LNCAP (cell line): ENCODE measurements at regions not wholly inside any gene's neighbourhood (a gene's known extent, or its start where the extent isn't known, plus 50 kb on each side); places are given as distances from the start of the nearest gene placed in this dataset.

Experiments
- TF ChIP-seq, protein P1 (sequence below): fragments of 450-650 bp; IDR thresholded peaks from 2 replicates; pipeline ENCODE4 v1.5.1; 2017; ENCODE audit warnings: mild to moderate bottlenecking

DNA sequence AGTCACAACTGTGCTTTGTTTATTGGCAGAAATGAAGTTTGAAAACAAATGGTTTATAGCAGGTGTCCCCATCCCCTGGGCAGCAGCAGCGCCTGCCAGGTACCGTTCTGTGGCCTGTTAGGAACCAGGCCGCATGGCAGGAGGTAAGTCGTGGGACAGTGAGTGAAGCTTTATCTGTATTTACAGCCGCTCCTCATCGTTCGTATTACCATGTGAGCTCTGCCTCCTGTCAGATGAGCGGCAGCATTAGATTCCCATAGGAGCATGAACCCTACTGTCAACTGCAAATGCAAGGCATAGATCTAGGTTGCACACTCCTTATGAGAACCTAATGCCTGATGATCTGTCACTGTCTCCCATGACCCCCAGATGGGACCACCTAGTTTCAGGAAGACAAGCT, 63.4 kb upstream of the SOD1 start:
- TF ChIP-seq, protein P1, sequence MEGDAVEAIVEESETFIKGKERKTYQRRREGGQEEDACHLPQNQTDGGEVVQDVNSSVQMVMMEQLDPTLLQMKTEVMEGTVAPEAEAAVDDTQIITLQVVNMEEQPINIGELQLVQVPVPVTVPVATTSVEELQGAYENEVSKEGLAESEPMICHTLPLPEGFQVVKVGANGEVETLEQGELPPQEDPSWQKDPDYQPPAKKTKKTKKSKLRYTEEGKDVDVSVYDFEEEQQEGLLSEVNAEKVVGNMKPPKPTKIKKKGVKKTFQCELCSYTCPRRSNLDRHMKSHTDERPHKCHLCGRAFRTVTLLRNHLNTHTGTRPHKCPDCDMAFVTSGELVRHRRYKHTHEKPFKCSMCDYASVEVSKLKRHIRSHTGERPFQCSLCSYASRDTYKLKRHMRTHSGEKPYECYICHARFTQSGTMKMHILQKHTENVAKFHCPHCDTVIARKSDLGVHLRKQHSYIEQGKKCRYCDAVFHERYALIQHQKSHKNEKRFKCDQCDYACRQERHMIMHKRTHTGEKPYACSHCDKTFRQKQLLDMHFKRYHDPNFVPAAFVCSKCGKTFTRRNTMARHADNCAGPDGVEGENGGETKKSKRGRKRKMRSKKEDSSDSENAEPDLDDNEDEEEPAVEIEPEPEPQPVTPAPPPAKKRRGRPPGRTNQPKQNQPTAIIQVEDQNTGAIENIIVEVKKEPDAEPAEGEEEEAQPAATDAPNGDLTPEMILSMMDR, result no peak

DNA sequence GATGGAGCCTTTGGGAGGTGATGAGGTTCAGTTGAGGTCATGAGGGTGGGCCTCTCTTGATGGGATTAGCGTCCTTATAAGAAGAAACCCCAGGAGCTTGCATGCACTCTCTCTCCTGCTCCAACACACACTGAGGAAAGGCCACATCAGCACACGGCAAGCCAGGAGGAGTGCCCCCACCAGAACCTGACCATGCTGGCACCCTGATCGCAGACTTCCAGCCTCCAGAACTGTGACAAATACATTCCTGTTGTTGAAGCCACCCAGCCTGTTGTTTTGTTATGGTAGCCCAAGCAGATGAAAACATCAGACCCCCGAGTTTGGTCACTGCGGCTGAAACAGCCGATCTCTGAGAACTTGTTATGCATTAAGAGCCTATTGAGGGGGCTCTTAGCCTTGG, 64.8 kb upstream of the SOD1 start:
- TF ChIP-seq, protein P1, result no peak

DNA sequence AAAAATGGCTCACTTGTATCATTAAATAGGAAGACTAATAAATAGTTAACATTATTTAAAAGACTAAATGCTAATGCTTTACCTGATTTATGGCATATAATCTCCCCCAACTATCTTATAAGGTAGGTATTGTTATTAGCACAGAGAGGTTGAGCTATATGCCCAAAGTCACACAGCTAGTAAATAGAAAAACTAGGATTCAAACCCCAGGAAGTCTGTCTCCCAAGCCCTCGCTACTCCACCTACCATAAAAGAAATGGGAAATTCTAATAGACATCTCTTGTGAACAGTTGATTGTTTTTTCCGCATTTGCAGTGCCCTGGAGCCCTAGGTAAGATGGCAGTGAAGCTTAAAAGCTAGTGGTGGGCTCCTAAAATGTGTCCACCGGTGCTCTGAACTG, 65.2 kb upstream of the SOD1 start:
- TF ChIP-seq, protein P1, result no peak

DNA sequence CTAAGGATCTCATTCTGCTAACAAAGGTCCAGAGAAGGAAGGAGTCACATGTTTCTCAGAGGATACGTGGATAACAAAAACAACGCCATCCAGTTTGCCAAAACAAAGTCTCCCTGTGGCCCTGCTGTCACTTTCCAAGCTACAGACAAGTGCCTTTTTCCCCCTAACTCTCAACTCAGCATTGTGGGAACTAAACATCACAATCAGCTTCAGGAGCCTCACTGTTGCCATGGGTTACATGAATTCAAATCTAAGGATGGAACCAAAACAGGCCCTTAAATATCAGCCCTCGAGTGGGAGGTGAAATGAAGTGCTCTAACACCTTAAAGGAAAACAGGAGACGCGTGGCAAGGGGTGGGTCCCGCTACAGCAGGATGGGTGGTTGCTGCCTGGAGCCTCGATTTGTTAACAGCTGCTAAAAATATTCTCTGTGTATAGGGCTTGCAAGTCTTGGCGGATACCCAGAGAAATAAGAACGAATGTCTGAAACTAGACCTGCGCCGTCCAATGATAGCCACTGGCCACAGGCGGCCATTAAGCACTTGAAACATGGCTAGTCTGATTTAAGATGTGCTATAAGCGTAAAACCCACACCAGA, 66.4 kb upstream of the SOD1 start:
- TF ChIP-seq, protein P1, result no peak

DNA sequence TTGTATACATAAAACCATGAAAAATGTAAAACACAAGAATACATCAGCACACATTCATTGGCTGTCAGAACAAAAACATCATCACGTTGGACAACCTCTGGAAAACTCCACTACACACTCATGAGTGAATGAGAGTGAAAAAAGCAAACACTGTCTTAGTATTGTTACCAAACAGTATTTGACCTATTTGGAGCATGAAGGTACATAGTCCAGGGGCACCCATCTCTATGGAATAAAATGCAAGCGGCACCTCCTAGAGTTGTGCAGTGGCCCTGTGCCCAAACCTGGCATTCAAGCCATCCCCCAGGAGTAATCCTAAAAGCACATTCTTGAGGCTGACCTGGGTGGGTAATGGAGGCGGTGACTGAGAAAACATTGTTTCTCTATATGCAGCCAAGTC, 67.0 kb upstream of the SOD1 start:
- TF ChIP-seq, protein P1, result no peak

DNA sequence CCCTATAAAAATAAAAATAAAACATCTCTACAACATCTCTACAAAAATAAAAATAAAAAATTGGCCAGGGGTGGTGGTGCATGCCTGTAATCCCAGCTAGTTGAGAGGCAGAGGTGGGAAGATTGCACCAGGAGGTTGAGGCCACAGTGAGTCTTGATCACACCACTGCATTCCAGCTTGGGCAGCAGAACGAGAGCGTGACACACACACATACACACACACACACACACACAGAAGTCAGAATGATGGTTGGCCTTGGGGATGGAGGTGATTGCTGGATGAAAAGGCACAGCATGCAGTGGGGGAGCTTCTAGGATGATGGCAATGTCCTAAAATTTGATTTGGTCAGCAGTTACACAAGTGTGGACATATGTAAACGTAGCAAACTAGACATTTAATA, 69.7 kb upstream of the SOD1 start:
- TF ChIP-seq, protein P1, result no peak

DNA sequence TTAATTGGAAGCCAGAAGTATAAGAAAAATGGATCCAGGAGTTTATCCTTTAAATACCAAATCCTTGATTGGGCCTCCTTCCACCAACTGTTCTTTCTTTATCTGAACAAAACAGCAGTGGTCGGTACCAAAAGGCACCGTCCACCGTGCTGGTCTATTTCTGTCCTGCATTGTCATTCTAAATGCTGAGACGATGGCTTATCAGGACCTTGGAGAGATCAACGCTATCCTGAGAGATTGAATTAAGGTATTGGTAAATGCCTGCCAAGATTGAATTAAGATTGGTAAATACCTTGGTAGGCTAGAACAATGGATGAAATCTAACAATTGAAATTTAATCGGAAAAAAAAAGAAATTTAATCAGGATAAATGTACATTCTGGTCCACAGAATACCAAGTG, 73.4 kb upstream of the SOD1 start:
- TF ChIP-seq, protein P1, result no peak

DNA sequence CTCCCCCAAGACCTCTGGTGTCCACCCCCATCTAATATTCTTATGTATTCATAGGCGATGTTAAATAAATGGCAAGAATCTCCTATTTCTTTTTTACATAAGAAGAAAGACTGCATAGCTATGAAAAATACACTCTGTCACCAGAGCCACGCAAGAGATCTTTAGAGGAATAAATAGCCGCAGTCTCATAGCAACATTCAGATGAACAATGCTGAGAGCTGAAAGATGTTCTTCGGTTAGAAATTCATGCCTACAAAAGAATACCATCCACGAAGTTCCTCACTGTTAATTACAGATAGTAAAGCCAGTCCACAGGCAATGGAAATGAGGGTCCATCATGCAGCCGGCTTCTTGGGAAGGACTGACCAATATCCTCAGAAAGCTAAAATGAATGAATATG, 76.0 kb upstream of the SOD1 start:
- TF ChIP-seq, protein P1, result no peak
